ENCODE measurements at regions not wholly inside any gene's neighbourhood (a gene's known extent, or its start where the extent isn't known, plus 50 kb on each side); places are given as distances from the start of the nearest gene placed in this dataset.

DNA sequence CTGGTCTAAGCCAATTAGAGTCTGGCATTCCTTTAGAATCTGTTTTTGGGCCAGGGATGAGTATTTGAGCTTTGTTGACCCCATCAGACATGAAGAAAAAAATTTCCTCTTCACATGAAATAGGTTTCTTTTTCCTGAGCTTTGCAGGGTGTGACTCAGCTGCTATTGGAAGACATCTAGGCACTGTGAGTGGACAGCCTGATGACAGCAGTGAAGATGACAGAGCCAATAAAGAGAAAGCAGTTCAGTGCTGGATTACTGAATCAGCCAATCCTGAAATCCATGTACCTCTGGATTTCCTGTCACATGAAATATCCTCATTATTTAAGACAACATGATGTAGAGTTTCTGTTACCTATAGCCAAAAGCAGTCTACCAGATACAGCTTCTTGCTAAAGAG is 51.3 kb upstream of the GRIA1 start:
- in situ Hi-C loops (cut with MboI; ENCODE audit: low sequenced_read_pairs, unreplicated experiment), result no loop called here
- TF ChIP-seq, protein P1, sequence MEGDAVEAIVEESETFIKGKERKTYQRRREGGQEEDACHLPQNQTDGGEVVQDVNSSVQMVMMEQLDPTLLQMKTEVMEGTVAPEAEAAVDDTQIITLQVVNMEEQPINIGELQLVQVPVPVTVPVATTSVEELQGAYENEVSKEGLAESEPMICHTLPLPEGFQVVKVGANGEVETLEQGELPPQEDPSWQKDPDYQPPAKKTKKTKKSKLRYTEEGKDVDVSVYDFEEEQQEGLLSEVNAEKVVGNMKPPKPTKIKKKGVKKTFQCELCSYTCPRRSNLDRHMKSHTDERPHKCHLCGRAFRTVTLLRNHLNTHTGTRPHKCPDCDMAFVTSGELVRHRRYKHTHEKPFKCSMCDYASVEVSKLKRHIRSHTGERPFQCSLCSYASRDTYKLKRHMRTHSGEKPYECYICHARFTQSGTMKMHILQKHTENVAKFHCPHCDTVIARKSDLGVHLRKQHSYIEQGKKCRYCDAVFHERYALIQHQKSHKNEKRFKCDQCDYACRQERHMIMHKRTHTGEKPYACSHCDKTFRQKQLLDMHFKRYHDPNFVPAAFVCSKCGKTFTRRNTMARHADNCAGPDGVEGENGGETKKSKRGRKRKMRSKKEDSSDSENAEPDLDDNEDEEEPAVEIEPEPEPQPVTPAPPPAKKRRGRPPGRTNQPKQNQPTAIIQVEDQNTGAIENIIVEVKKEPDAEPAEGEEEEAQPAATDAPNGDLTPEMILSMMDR (IDR thresholded peaks at IDR 0.05; ENCODE audit: borderline replicate concordance, control extremely low read depth, extremely low read depth, insufficient read depth, missing control alignments), result no peak
- no peak for DNase-seq (ENCODE audit: low spot score)
